GM23338 (cell line): ENCODE measurements at regions not wholly inside any gene's neighbourhood (a gene's known extent, or its start where the extent isn't known, plus 50 kb on each side); places are given as distances from the start of the nearest gene placed in this dataset.

Experiments
- ATAC-seq: fragments of 200-7000 bp; cut with Tn5 transposase; 3 replicates; pipeline ENCODE4 v1.9.1; 2020
- DNase-seq: peaks from one replicate; pipeline ENCODE4 v3.0.0-alpha.2; 2015; ENCODE audit warnings: low spot score
- H2AFZ ChIP-seq: fragments of 200-600 bp; sonication (generic); 2 replicates; pipeline ENCODE4 v1.8.0; 2016; ENCODE audit warnings: antibody characterized with exemption, mild to moderate bottlenecking, moderate library complexity
- H3F3A ChIP-seq: fragments of 200-600 bp; sonication (generic); replicated peaks from 2 replicates; pipeline ENCODE4 v1.8.0; 2017; ENCODE audit warnings: antibody characterized with exemption, mixed run types, low read depth
- H3K27ac ChIP-seq: fragments of 200-600 bp; sonication (generic); 2 replicates; pipeline ENCODE4 v1.6.1; 2016; ENCODE audit warnings: low read depth
- H3K27me3 ChIP-seq: fragments of 200-600 bp; sonication (generic); 2 replicates; pipeline ENCODE4 v1.8.0; 2016; ENCODE audit warnings: mild to moderate bottlenecking, mixed run types, moderate library complexity; ENCODE audit not compliant: insufficient read depth
- H3K36me3 ChIP-seq: fragments of 200-600 bp; sonication (generic); 2 replicates; pipeline ENCODE4 v1.8.0; 2016; ENCODE audit warnings: mild to moderate bottlenecking; ENCODE audit not compliant: insufficient read depth
- H3K4me1 ChIP-seq: fragments of 200-600 bp; sonication (generic); 2 replicates; pipeline ENCODE4 v1.8.0; 2016; ENCODE audit warnings: mild to moderate bottlenecking, moderate library complexity; ENCODE audit not compliant: insufficient read depth
- H3K4me2 ChIP-seq: fragments of 200-600 bp; sonication (generic); 2 replicates; pipeline ENCODE4 v1.7.1; 2017; ENCODE audit warnings: mixed run types
- H3K4me3 ChIP-seq: fragments of 200-600 bp; sonication (generic); 2 replicates; pipeline ENCODE4 v1.6.1; 2016; ENCODE audit warnings: mixed run types
- H3K79me2 ChIP-seq: fragments of 200-600 bp; sonication (generic); replicated peaks from 2 replicates; pipeline ENCODE4 v1.8.0; 2017; ENCODE audit warnings: mild to moderate bottlenecking; ENCODE audit not compliant: insufficient read depth
- H3K9me2 ChIP-seq: fragments of 200-600 bp; sonication (generic); 2 replicates; pipeline ENCODE4 v1.8.0; 2017; ENCODE audit not compliant: insufficient read depth
- H4K20me1 ChIP-seq: fragments of 200-600 bp; sonication (generic); replicated peaks from 2 replicates; pipeline ENCODE4 v1.8.0; 2017; ENCODE audit warnings: mild to moderate bottlenecking; ENCODE audit not compliant: insufficient read depth
- H3K27ac Mint-ChIP-seq: 2 replicates; pipeline ENCODE4 v1.8.0; 2020; ENCODE audit warnings: inconsistent platforms, mild to moderate bottlenecking, moderate library complexity, mixed read lengths
- H3K27me3 Mint-ChIP-seq: 3 replicates; pipeline ENCODE4 v1.8.0; 2022; ENCODE audit warnings: low read depth, mild to moderate bottlenecking, moderate library complexity, mixed read lengths, inconsistent platforms; ENCODE audit not compliant: insufficient read depth, poor library complexity
- H3K36me3 Mint-ChIP-seq: 3 replicates; pipeline ENCODE4 v1.8.0; 2021; ENCODE audit warnings: low read depth, mild to moderate bottlenecking, inconsistent platforms, moderate library complexity, mixed read lengths
- H3K4me1 Mint-ChIP-seq: 3 replicates; pipeline ENCODE4 v1.8.0; 2020; ENCODE audit warnings: mild to moderate bottlenecking, inconsistent platforms, mixed read lengths
- H3K4me3 Mint-ChIP-seq: 3 replicates; pipeline ENCODE4 v1.8.0; 2021; ENCODE audit warnings: moderate library complexity, mild to moderate bottlenecking, inconsistent platforms, mixed read lengths
- H3K9me3 Mint-ChIP-seq: 3 replicates; pipeline ENCODE4 v1.8.0; 2020; ENCODE audit warnings: moderate library complexity, mild to moderate bottlenecking, inconsistent platforms, mixed read lengths
- CREB1 ChIP-seq: fragments of 250-450 bp; sonication (Bioruptor Pico); IDR thresholded peaks from 2 replicates; pipeline ENCODE4 v1.5.0; 2020; ENCODE audit warnings: low read depth, mild to moderate bottlenecking, moderate library complexity
- EZH2 ChIP-seq: fragments of 200-600 bp; sonication (generic); IDR thresholded peaks from one replicate; pipeline ENCODE4 v1.8.0; 2017; ENCODE audit warnings: antibody characterized with exemption, mild to moderate bottlenecking, low read depth; ENCODE audit not compliant: unreplicated experiment
- EZH2phosphoT487 ChIP-seq: fragments of 200-600 bp; sonication (generic); IDR thresholded peaks from one replicate; pipeline ENCODE4 v1.8.1; 2018; ENCODE audit warnings: antibody characterized with exemption; ENCODE audit not compliant: unreplicated experiment
- JUNB ChIP-seq: IDR thresholded peaks from one replicate; pipeline ENCODE4 v1.6.1; 2016; ENCODE audit warnings: antibody characterized with exemption; ENCODE audit not compliant: unreplicated experiment
- NANOG ChIP-seq: IDR thresholded peaks from 2 replicates; pipeline ENCODE4 v1.6.1; 2016; ENCODE audit warnings: antibody characterized with exemption, borderline replicate concordance
- POLR2AphosphoS5 ChIP-seq: IDR thresholded peaks from 2 replicates; pipeline ENCODE4 v1.6.1; 2016; ENCODE audit warnings: antibody characterized with exemption, low read depth
- STAT1 ChIP-seq: IDR thresholded peaks from one replicate; pipeline ENCODE4 v1.6.1; 2016; ENCODE audit warnings: antibody characterized with exemption; ENCODE audit not compliant: unreplicated experiment
- ZNF114 ChIP-seq: fragments of 250-450 bp; sonication (Bioruptor Pico); IDR thresholded peaks from 2 replicates; pipeline ENCODE4 v1.5.0; 2020; ENCODE audit warnings: mild to moderate bottlenecking, moderate library complexity
- ZNF331 ChIP-seq: fragments of 250-450 bp; sonication (Bioruptor Pico); IDR thresholded peaks from 2 replicates; pipeline ENCODE4 v1.5.0; 2020; ENCODE audit warnings: low read depth, mild to moderate bottlenecking, moderate library complexity
- TF ChIP-seq, protein P1 (sequence below): fragments of 250-450 bp; sonication (Bioruptor Pico); IDR thresholded peaks from 2 replicates; pipeline ENCODE4 v1.5.0; 2020; ENCODE audit warnings: mild to moderate bottlenecking, moderate library complexity
- TF ChIP-seq, protein P2 (sequence below): IDR thresholded peaks from one replicate; pipeline ENCODE4 v1.6.1; 2018; ENCODE audit warnings: antibody characterized with exemption; ENCODE audit not compliant: unreplicated experiment
- TF ChIP-seq, protein P3 (sequence below): IDR thresholded peaks from 2 replicates; pipeline ENCODE4 v1.6.1; 2016; ENCODE audit warnings: antibody characterized with exemption
- TF ChIP-seq, protein P4 (sequence below), 2 experiments: fragments of 200-600 bp in 1 of 2; sonication (generic) in 1 of 2; conservative IDR thresholded peaks; 2 replicates each; pipeline versions ENCODE4 v1.5.1 to v1.6.1; 2016 to 2017; ENCODE audit warnings: antibody characterized with exemption in 2 of 2, low read depth in 2 of 2, mild to moderate bottlenecking in 2 of 2, moderate library complexity in 1 of 2

DNA sequence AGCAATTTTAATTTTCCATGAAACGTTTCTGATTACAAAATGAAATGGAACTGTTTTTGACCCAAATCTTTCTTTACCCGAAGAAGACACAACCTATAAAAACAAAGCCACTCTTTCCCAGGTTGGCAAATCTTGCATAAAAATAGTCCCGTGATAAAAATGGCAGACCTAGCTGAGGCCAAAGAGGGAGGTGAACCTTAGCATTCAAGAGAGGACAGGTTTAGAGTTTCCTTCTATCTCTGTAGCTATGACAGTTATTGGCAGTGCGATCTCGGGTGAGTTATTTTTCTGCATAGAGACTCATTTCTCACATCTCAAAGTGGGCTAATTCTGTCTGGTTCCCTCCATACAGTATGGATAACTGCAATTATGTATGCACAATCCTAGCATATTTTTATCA is 241.4 kb downstream of the MAP2K6 start:
- Mint-ChIP-seq H3K27ac (no peak overlapping the region), H3K4me1 (peaks cover 3% of the 10 kb centered on the region; the same call in 2 of the 3 replicates), H3K36me3 (no peaks in the 10 kb centered on the region), H3K9me3 (peaks cover 5% of the 10 kb centered on the region), H3K4me3 (no peak overlapping the region), H3K27me3 (peaks cover 2% of the 10 kb centered on the region)
- Histone ChIP-seq H3K4me2 (no peak overlapping the region), H3K36me3 (peaks cover 4% of the 10 kb centered on the region; the same call in 1 of the 2 replicates), H3K79me2 (no peaks in the 10 kb centered on the region), H4K20me1 (no peaks in the 10 kb centered on the region), H3K4me3 (no peak overlapping the region), H3K4me1 (no peaks in the 10 kb centered on the region), H3K27me3 (no peaks in the 10 kb centered on the region), H3F3A (no peaks in the 10 kb centered on the region), H3K9me2 (peaks cover 2% of the 10 kb centered on the region; the same call in 1 of the 2 replicates), H3K27ac (no peak overlapping the region), H2AFZ (no peak overlapping the region)
- DNase-seq (no peak), ATAC-seq (no peak)
- TF ChIP-seq POLR2AphosphoS5: no peak
- TF ChIP-seq, protein P1, sequence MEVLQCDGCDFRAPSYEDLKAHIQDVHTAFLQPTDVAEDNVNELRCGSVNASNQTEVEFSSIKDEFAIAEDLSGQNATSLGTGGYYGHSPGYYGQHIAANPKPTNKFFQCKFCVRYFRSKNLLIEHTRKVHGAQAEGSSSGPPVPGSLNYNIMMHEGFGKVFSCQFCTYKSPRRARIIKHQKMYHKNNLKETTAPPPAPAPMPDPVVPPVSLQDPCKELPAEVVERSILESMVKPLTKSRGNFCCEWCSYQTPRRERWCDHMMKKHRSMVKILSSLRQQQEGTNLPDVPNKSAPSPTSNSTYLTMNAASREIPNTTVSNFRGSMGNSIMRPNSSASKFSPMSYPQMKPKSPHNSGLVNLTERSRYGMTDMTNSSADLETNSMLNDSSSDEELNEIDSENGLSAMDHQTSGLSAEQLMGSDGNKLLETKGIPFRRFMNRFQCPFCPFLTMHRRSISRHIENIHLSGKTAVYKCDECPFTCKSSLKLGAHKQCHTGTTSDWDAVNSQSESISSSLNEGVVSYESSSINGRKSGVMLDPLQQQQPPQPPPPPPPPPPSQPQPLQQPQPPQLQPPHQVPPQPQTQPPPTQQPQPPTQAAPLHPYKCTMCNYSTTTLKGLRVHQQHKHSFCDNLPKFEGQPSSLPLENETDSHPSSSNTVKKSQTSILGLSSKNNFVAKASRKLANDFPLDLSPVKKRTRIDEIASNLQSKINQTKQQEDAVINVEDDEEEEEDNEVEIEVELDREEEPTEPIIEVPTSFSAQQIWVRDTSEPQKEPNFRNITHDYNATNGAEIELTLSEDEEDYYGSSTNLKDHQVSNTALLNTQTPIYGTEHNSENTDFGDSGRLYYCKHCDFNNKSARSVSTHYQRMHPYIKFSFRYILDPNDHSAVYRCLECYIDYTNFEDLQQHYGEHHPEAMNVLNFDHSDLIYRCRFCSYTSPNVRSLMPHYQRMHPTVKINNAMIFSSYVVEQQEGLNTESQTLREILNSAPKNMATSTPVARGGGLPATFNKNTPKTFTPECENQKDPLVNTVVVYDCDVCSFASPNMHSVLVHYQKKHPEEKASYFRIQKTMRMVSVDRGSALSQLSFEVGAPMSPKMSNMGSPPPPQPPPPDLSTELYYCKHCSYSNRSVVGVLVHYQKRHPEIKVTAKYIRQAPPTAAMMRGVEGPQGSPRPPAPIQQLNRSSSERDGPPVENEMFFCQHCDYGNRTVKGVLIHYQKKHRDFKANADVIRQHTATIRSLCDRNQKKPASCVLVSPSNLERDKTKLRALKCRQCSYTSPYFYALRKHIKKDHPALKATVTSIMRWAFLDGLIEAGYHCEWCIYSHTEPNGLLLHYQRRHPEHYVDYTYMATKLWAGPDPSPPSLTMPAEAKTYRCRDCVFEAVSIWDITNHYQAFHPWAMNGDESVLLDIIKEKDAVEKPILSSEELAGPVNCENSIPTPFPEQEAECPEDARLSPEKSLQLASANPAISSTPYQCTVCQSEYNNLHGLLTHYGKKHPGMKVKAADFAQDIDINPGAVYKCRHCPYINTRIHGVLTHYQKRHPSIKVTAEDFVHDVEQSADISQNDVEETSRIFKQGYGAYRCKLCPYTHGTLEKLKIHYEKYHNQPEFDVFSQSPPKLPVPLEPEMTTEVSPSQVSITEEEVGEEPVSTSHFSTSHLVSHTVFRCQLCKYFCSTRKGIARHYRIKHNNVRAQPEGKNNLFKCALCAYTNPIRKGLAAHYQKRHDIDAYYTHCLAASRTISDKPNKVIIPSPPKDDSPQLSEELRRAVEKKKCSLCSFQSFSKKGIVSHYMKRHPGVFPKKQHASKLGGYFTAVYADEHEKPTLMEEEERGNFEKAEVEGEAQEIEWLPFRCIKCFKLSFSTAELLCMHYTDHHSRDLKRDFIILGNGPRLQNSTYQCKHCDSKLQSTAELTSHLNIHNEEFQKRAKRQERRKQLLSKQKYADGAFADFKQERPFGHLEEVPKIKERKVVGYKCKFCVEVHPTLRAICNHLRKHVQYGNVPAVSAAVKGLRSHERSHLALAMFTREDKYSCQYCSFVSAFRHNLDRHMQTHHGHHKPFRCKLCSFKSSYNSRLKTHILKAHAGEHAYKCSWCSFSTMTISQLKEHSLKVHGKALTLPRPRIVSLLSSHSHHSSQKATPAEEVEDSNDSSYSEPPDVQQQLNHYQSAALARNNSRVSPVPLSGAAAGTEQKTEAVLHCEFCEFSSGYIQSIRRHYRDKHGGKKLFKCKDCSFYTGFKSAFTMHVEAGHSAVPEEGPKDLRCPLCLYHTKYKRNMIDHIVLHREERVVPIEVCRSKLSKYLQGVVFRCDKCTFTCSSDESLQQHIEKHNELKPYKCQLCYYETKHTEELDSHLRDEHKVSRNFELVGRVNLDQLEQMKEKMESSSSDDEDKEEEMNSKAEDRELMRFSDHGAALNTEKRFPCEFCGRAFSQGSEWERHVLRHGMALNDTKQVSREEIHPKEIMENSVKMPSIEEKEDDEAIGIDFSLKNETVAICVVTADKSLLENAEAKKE (CRISPR knock-in tag): no peak
- TF ChIP-seq EZH2phosphoT487: no peak
- TF ChIP-seq, protein P2, sequence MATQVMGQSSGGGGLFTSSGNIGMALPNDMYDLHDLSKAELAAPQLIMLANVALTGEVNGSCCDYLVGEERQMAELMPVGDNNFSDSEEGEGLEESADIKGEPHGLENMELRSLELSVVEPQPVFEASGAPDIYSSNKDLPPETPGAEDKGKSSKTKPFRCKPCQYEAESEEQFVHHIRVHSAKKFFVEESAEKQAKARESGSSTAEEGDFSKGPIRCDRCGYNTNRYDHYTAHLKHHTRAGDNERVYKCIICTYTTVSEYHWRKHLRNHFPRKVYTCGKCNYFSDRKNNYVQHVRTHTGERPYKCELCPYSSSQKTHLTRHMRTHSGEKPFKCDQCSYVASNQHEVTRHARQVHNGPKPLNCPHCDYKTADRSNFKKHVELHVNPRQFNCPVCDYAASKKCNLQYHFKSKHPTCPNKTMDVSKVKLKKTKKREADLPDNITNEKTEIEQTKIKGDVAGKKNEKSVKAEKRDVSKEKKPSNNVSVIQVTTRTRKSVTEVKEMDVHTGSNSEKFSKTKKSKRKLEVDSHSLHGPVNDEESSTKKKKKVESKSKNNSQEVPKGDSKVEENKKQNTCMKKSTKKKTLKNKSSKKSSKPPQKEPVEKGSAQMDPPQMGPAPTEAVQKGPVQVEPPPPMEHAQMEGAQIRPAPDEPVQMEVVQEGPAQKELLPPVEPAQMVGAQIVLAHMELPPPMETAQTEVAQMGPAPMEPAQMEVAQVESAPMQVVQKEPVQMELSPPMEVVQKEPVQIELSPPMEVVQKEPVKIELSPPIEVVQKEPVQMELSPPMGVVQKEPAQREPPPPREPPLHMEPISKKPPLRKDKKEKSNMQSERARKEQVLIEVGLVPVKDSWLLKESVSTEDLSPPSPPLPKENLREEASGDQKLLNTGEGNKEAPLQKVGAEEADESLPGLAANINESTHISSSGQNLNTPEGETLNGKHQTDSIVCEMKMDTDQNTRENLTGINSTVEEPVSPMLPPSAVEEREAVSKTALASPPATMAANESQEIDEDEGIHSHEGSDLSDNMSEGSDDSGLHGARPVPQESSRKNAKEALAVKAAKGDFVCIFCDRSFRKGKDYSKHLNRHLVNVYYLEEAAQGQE: no peak
- TF ChIP-seq JUNB: no peak
- no peak for TF ChIP-seq ZNF114 (CRISPR knock-in tag)
- no peak for TF ChIP-seq CREB1
- TF ChIP-seq ZNF331: no peak
- no peak for TF ChIP-seq NANOG
- TF ChIP-seq STAT1: no peak
- TF ChIP-seq EZH2: no peak
- TF ChIP-seq, protein P3, sequence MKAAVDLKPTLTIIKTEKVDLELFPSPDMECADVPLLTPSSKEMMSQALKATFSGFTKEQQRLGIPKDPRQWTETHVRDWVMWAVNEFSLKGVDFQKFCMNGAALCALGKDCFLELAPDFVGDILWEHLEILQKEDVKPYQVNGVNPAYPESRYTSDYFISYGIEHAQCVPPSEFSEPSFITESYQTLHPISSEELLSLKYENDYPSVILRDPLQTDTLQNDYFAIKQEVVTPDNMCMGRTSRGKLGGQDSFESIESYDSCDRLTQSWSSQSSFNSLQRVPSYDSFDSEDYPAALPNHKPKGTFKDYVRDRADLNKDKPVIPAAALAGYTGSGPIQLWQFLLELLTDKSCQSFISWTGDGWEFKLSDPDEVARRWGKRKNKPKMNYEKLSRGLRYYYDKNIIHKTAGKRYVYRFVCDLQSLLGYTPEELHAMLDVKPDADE: no peak
- TF ChIP-seq, protein P4, sequence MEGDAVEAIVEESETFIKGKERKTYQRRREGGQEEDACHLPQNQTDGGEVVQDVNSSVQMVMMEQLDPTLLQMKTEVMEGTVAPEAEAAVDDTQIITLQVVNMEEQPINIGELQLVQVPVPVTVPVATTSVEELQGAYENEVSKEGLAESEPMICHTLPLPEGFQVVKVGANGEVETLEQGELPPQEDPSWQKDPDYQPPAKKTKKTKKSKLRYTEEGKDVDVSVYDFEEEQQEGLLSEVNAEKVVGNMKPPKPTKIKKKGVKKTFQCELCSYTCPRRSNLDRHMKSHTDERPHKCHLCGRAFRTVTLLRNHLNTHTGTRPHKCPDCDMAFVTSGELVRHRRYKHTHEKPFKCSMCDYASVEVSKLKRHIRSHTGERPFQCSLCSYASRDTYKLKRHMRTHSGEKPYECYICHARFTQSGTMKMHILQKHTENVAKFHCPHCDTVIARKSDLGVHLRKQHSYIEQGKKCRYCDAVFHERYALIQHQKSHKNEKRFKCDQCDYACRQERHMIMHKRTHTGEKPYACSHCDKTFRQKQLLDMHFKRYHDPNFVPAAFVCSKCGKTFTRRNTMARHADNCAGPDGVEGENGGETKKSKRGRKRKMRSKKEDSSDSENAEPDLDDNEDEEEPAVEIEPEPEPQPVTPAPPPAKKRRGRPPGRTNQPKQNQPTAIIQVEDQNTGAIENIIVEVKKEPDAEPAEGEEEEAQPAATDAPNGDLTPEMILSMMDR (conservative IDR thresholded peaks at IDR 0.05; ENCODE audit: low read depth in 2 of 2): no peak
